GM19438 (cell line): ENCODE measurements at regions not wholly inside any gene's neighbourhood (a gene's known extent, or its start where the extent isn't known, plus 50 kb on each side); places are given as distances from the start of the nearest gene placed in this dataset.

Source experiments
- ATAC-seq: cut with Tn5 transposase; IDR thresholded peaks from one replicate; pipeline ENCODE4 v1.9.1; 2021; ENCODE audit warnings: low read depth; ENCODE audit not compliant: unreplicated experiment

- ATAC-seq, result no peak
Measured at GRCh38 chr6:146886587-146887446, 288.0 kb downstream of the ADGB start.

- ATAC-seq, result no peak
Measured at GRCh38 chr6:146887447-146888077, 288.8 kb downstream of the ADGB start.

GRCh38 chr6:146889303-146889702 is 290.5 kb downstream of the ADGB start:
- ATAC-seq, result no peak

GRCh38 chr6:146890172-146890571 is 291.4 kb downstream of the ADGB start:
- ATAC-seq, result no peak

GRCh38 chr6:146890644-146891434 is 292.1 kb downstream of the ADGB start:
- no peak for ATAC-seq

GRCh38 chr6:146891615-146892265 is 293.0 kb downstream of the ADGB start:
- ATAC-seq, result no peak

- ATAC-seq, result no peak
Measured at GRCh38 chr6:146892283-146892612, 293.5 kb downstream of the ADGB start.

GRCh38 chr6:146892613-146893401 is 294.0 kb downstream of the ADGB start:
- no peak for ATAC-seq

GRCh38 chr6:146893690-146894089 is 294.9 kb downstream of the ADGB start:
- no peak for ATAC-seq

- ATAC-seq, result no peak
Measured at GRCh38 chr6:146894624-146895023, 295.9 kb downstream of the ADGB start.

- no peak for ATAC-seq
Measured at GRCh38 chr6:146895101-146895771, 296.5 kb downstream of the ADGB start.

- ATAC-seq, result no peak
Measured at GRCh38 chr6:146895772-146896061, 296.9 kb downstream of the ADGB start.

- ATAC-seq, result no peak
Measured at GRCh38 chr6:146896062-146896813, 297.5 kb downstream of the ADGB start.

- no peak for ATAC-seq
Measured at GRCh38 chr6:146896960-146897701, 298.4 kb downstream of the ADGB start.

- ATAC-seq, result no peak
Measured at GRCh38 chr6:146898069-146898887, 299.5 kb downstream of the ADGB start.

GRCh38 chr6:146898888-146899227 is 300.1 kb downstream of the ADGB start:
- ATAC-seq, result no peak

- no peak for ATAC-seq
Measured at GRCh38 chr6:146901940-146902816, 302.0 kb upstream of the STXBP5 start.
